ENCODE measurements at regions not wholly inside any gene's neighbourhood (a gene's known extent, or its start where the extent isn't known, plus 50 kb on each side); places are given as distances from the start of the nearest gene placed in this dataset.
A peak's percentile ranks its signal among the peaks of the same experiment; 100 is the strongest.

- no peak for DNase-seq (ENCODE audit: insufficient read length, low spot score)
- no peak for TF ChIP-seq CTCF (IDR thresholded peaks at IDR 0.05; ENCODE audit: insufficient read depth, missing control alignments)
- no peak for FAIRE-seq
These were observed 832.4 kb upstream of the PCDH10 start for GRCh38 chr4:132316738-132317137.

GRCh38 chr4:132317923-132318322 lies 831.2 kb upstream of the PCDH10 start:
- FAIRE-seq: no peak
- DNase-seq (ENCODE audit: insufficient read length, low spot score): no peak
- TF ChIP-seq CTCF (IDR thresholded peaks at IDR 0.05; ENCODE audit: insufficient read depth, missing control alignments): no peak

- FAIRE-seq (no peak), DNase-seq (ENCODE audit: insufficient read length, low spot score) (no peak)
- no peak for TF ChIP-seq CTCF (IDR thresholded peaks at IDR 0.05; ENCODE audit: insufficient read depth, missing control alignments)
These were observed 820.3 kb upstream of the PCDH10 start for GRCh38 chr4:132328761-132329160.

GRCh38 chr4:132330994-132331393 lies 818.1 kb upstream of the PCDH10 start:
- DNase-seq (ENCODE audit: insufficient read length, low spot score) (no peak), FAIRE-seq (no peak)
- no peak for TF ChIP-seq CTCF (IDR thresholded peaks at IDR 0.05; ENCODE audit: insufficient read depth, missing control alignments)

GRCh38 chr4:132332932-132333723 lies 816.0 kb upstream of the PCDH10 start:
- DNase-seq (ENCODE audit: insufficient read length, low spot score) (no peak), FAIRE-seq (peak; percentile 53)
- TF ChIP-seq CTCF (IDR thresholded peaks at IDR 0.05; ENCODE audit: insufficient read depth, missing control alignments): peak; percentile 44

GRCh38 chr4:132333724-132334047 lies 815.4 kb upstream of the PCDH10 start:
- TF ChIP-seq CTCF (IDR thresholded peaks at IDR 0.05; ENCODE audit: insufficient read depth, missing control alignments): no peak
- FAIRE-seq: no peak
- DNase-seq (ENCODE audit: insufficient read length, low spot score): no peak

DNA sequence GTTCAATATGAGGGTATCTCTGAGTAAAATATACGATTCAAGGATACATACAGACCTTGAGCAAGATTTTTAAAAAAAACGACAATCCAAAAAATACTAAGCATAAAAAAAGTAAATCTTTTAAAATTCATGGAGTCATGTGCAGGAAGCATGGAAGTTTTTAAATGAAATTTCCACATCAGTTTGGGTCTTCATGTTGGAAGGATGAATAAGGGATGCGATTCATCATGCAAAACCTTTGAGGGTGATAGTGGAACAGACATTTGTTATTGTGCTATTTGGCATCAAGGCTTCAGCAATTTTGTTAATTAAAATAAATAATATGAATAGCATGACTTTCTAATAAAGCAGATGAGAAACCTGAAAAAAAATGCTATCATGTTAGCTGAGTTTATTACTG lies 815.0 kb upstream of the PCDH10 start:
- no peak for TF ChIP-seq CTCF (IDR thresholded peaks at IDR 0.05; ENCODE audit: insufficient read depth, missing control alignments)
- DNase-seq (ENCODE audit: insufficient read length, low spot score) (no peak), FAIRE-seq (no peak)
